HT1080 (cell line): ENCODE measurements at regions not wholly inside any gene's neighbourhood (a gene's known extent, or its start where the extent isn't known, plus 50 kb on each side); places are given as distances from the start of the nearest gene placed in this dataset.
"Not testable (repeated sequence)": the region's sequence is repeated elsewhere in the genome, so short reads cannot be mapped to it uniquely, and the experiment has no call there.

ENCODE experiments used
- DNase-seq: peaks from one replicate; pipeline ENCODE4 v3.0.0-alpha.2; 2015; ENCODE audit warnings: low read depth

GRCh38 chr3:106830334-106830733 lies 546.9 kb upstream of the CCDC54 start:
- DNase-seq, result no peak

DNA sequence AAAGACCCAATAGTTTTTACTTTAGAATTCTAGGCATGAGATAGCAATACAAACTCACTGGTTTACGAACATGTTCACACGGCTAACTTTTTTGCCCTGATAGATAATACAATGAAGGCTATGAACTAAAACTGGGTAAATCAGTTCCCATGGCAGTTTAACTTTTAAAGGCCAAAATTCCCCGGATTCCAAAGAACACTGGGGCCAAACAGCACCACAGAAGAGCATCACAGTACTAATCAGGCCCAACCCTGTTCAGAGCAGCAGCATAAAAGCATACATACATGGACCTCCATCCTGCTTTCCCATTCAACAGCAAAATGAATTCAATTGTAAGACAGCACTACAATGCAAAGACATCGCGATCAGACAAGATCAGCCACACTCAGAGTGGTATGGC lies 540.3 kb upstream of the CCDC54 start:
- no peak for DNase-seq

- DNase-seq, result peak; percentile 20
Measured at GRCh38 chr3:106837616-106838015, 539.6 kb upstream of the CCDC54 start.

DNA sequence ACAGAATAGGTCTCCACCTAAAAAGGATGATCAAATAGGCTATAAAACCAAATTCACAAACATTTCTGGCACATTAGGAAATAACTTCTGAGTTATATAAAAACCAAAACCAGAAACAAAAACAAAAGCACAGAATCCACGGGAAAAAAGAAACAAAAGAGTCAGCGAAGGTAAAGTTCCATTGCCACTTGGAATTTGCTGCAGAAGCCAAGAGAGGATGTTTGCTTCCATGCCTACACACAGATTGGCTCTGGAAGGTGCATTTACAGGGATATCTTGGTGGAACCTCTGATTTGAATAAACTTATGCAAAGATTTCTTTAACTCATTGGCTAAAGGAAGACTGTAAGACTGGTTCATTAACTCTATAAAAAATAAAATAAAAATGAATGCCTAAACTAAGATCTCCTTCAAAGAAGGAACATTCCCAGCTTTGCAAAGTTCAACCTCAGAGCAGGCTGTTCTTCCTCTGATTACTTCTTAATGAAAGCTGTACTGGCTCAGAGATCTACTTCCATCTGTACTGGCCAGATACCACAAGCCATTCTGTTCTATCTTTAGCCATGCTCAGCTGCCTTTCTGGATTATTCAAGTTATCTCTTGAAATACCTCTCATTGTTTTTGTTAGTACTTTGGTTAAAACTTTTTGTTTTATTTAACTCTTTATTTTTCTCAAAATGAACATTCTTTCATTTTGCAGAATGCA lies 537.5 kb upstream of the CCDC54 start:
- DNase-seq, result no peak

GRCh38 chr3:106840319-106840718 lies 536.9 kb upstream of the CCDC54 start:
- no peak for DNase-seq

GRCh38 chr3:106842151-106842550 lies 535.1 kb upstream of the CCDC54 start:
- no peak for DNase-seq

DNA sequence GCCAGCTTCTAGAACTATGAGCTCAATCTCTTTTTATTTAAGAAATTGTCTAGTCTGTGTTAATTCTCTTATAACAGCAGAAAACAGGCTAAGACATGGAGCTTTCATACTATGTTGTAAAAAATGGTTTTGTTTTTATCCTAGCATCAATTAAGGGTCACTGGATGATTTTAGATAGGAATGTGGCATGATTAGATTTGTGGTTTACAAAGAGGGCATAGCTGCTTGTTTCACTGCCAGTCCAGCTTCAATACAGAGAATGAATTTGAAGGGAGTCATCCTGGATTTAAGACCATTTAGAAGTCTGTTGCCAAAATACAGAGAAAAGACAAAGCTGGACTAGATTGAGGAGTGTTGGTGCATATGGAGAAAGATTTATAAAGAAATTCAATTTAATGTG lies 532.6 kb upstream of the CCDC54 start:
- DNase-seq, result no peak

DNA sequence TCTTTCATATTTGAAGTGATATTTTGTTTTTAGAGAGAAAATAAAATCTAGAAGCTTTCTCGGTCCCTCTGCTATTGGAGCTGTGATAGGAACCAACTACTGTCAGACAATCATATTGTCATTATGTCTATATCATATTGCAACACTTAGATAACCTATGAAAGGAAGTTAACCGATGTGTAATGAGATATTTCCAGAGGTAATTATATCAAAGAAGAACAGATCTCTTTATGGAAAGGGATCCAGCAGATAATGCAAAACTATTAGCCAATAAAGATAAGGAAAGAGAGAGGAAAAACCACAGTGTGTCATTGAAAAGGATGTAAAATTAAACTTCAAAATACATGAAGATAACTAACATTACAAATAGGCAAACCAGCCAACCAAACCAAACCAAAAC lies 529.1 kb upstream of the CCDC54 start:
- DNase-seq, result no peak

DNA sequence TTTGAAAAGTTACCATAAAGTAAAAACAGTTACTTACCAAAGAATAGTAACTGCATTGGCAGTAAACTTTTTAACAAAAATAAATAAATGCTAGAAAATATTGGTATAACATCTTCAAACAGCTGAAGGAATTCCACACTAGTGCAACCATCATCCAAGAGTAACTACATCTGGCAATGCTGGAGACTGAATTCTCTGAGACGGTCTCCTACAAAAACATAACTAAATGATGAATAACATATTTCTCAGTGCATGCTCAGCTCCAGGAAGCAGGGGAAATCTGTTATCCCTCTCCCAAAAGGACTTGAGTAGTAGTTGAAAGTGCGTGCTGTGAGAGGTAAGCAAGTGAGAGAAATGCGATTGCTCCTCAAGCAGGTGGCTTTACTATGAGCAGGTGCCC lies 526.8 kb upstream of the CCDC54 start:
- DNase-seq, result no peak

DNA sequence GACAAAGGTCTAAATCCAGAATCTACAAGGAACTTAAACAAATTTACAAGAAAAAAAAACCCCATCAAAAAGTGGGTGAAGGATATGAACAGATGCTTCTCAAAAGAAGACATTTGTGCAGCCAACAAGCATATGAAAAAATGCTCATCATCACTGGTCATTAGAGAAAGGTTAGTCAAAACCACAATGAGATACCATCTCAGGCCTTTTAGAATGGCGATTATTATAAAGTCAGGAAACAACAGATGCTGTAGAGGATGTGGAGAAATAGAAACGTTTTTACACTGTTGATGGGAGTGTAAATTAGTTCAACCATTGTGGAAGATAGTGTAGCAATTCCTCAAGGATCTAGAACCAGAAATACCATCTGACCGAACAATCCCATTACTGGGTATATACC lies 518.9 kb upstream of the CCDC54 start:
- DNase-seq, result not testable (repeated sequence)

- peak; percentile 21 for DNase-seq
Measured at GRCh38 chr3:106860182-106860581, 517.1 kb upstream of the CCDC54 start.

GRCh38 chr3:106862067-106862466 lies 515.2 kb upstream of the CCDC54 start:
- peak; percentile 25 for DNase-seq

DNA sequence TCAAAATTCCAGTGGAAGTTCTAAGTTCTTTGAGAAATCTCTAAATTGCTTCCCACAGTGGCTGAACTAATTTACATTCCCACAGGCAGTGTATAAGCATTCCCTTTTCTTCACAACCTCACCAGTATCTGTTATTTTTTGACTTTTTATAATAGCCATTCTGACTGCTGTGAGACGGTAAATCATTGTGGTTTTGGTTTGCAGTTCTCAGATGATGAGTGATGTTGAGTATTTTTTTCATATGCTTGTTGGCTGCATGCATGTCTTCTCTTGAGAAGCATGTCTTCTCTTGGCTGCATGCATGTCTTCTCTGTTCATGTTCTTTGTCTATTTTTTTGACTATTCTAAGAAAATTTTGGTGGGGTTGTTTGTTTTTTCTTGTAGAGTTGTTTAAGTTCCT lies 499.6 kb upstream of the CCDC54 start:
- peak; percentile 13 for DNase-seq

DNA sequence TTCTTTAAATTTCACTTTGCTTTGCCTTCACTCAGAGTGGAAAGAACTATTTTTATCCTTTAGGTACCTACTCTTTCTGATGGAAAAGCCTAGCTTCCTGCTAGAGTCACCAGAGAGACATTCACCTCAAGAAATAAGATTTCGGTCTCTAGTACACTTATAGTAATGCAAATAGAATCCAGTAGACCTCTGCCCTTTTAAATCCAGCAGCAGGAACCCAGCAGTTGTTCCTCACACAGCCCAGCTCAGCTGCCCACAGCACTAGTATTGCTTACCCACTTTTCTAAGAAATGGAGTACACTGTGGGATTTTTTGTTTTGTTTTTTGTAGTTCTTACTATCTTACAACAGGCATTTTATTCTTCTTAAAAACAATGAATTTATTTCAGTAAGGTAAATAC lies 497.0 kb upstream of the CCDC54 start:
- no peak for DNase-seq

- no peak for DNase-seq
Measured at GRCh38 chr3:106881186-106881585, 496.1 kb upstream of the CCDC54 start.

- DNase-seq, result no peak
Measured at GRCh38 chr3:106882297-106882696, 494.9 kb upstream of the CCDC54 start.

DNA sequence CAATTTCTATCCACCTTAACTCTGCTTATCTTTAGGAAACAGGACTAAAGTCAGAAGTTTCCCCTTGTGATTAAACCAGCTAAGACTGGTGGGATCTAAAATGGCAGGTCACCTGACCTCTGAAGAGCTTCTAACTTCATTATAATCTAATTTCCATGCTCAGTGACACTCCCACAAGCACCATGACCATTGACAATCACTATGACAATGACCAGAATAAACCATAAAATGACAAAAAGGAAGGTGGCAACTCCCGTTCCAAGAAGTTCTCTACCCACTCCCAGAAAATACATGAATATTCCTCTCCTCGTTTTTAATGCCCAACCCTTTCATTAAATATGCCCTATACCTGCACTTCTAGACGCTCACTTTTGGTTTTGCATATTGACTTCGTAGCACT lies 471.2 kb upstream of the CCDC54 start:
- no peak for DNase-seq

- DNase-seq, result no peak
Measured at GRCh38 chr3:106908181-106908938, 468.9 kb upstream of the CCDC54 start.

DNA sequence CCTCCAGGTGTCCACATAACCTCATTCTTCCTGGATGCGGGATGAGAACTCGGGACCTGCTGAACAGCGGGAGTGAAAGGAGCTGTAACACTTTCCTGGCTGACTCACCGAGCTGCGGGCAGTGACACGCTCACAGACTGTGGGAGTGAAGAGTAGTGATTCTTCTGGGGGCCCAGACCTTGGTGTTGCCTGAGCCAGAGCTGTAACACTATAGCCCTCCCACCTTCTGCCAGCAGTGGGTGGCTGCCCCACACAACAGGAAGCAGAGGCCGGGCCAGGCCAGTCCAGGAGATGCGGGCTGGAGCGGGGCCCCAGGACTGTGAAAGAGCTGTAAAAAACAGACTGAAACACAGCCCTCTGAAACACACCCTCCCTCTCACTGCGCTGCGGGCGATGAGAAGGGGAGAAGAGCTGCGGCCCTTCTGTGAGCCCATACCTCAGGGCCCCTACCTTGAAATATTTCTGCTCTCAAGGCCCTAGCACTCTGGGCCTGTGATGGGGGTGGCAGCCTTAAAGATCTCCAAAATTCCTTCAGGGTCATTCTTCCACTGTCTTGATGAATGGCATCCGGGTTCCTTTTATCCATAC lies 464.0 kb upstream of the CCDC54 start:
- peak; percentile 50 for DNase-seq

GRCh38 chr3:106913966-106914365 lies 463.3 kb upstream of the CCDC54 start:
- no peak for DNase-seq

DNA sequence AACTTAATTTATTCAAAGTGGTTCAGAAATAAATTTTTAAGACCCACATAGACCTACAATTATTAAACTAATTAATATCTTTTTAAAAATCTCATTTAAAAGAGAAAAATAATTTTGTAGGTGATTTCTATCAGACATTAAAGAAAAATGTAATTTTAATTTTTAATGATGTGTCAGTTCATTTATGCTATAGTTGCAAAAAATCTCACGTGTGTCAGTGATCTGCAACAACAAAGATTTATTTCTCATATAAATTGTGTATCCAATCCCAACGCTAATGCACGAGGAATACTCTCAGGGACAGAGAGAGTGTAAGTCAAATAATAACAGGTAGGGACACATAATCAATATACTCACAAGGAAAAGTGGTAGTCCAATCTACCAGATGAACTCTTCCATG lies 456.6 kb upstream of the CCDC54 start:
- no peak for DNase-seq

- no peak for DNase-seq
Measured at GRCh38 chr3:106929081-106929480, 448.2 kb upstream of the CCDC54 start.

- no peak for DNase-seq
Measured at GRCh38 chr3:106930086-106930485, 447.2 kb upstream of the CCDC54 start.
